Right atrium auricular region (tissue), 2 donors: ENCODE measurements at regions not wholly inside any gene's neighbourhood (a gene's known extent, or its start where the extent isn't known, plus 50 kb on each side); places are given as distances from the start of the nearest gene placed in this dataset.

ENCODE experiments used
- DNase-seq: peaks from one replicate; pipeline ENCODE4 v3.0.0-alpha.2; 2019; ENCODE audit warnings: low spot score
- H3K27ac ChIP-seq, 2 donors: fragments of 200-600 bp; sonication (generic); 1 replicate in 1 of 2; 2 replicates in 1 of 2; pipeline ENCODE4 v1.5.1; 2016 to 2019
- H3K27me3 ChIP-seq, 2 donors: fragments of 200-600 bp; sonication (generic); one replicate each; pipeline versions ENCODE4 v1.5.1 to v1.6.0; 2017 to 2019
- H3K36me3 ChIP-seq: fragments of 200-600 bp; sonication (generic); one replicate; pipeline ENCODE4 v1.5.1; 2016
- H3K4me1 ChIP-seq, 2 donors: fragments of 200-600 bp; sonication (generic); one replicate each; pipeline versions ENCODE4 v1.5.1 to v1.6.0; 2017 to 2019
- H3K4me3 ChIP-seq, 2 donors: fragments of 200-600 bp; sonication (generic); 1 replicate in 1 of 2; 2 replicates in 1 of 2; pipeline ENCODE4 v1.5.1; 2017 to 2019; ENCODE audit warnings: mild to moderate bottlenecking in 1 of 2, moderate library complexity in 1 of 2
- H3K9me3 ChIP-seq, 2 donors: fragments of 200-600 bp; sonication (generic); one replicate each; pipeline ENCODE4 v1.5.1; 2019
- CTCF ChIP-seq, 2 donors: fragments of 200-600 bp; sonication (generic); IDR thresholded peaks; one replicate each; pipeline ENCODE4 v1.5.1; 2019; ENCODE audit warnings: antibody characterized with exemption in 2 of 2

DNA sequence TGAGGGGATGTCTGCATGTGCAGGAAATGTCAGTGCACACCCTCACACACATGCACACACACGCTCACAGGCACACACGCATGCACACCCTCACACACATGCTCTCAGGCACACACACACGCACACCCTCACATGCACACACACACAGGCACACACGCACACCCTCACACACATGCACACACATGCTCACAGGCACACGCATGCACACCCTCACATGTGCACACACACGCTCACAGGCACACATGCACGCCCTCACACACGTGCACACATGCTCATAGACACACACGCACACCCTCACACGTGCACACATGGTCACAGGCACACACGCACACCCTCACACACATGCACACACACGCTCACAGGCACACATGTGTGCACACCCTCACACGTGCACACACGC lies 77.6 kb upstream of the ZNF469 start:
- no peak overlapping the region for H3K4me3 ChIP-seq
- no peaks in the 10 kb centered on the region for H3K36me3 ChIP-seq
- no peaks in the 10 kb centered on the region for H3K27me3 ChIP-seq
- H3K27ac ChIP-seq: no peak overlapping the region
- no peak for DNase-seq
- TF ChIP-seq CTCF (IDR thresholded peaks at IDR 0.05): no peak
- H3K4me1 ChIP-seq: peaks cover 0 to 15% of the 10 kb centered on the region in 2 donors
- peaks cover 0 to 20% of the 10 kb centered on the region in 2 donors for H3K9me3 ChIP-seq

DNA sequence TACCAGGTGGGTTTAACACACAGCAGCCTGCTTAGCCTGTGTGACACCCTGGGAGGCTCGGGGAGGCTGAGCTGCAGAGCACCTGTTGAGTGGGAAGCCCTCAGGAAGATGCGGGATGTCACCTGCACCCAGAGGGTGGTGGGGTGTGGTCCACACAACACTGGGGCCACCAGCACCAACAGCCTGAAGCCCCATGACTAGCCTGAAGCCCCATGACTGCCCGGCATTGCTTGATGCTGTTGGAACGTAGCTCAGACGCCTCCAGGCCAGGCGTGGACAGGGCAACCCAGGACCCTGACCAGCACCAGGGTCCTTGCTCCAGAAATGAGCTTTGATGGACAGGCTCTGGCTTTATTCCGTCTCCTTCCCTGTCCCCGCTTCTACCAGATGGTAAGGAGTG lies 76.3 kb upstream of the ZNF469 start:
- Histone ChIP-seq H3K36me3 (no peaks in the 10 kb centered on the region), H3K4me1 (peaks cover 0 to 15% of the 10 kb centered on the region in 2 donors), H3K4me3 (no peak overlapping the region), H3K9me3 (peaks cover 0 to 20% of the 10 kb centered on the region in 2 donors), H3K27me3 (no peaks in the 10 kb centered on the region), H3K27ac (no peak overlapping the region)
- TF ChIP-seq CTCF (IDR thresholded peaks at IDR 0.05): no peak
- no peak for DNase-seq

- Histone ChIP-seq H3K9me3 (peaks cover 0 to 20% of the 10 kb centered on the region in 2 donors), H3K36me3 (no peaks in the 10 kb centered on the region), H3K4me1 (peaks cover 0 to 15% of the 10 kb centered on the region in 2 donors), H3K4me3 (no peak overlapping the region), H3K27ac (no peak overlapping the region), H3K27me3 (no peaks in the 10 kb centered on the region)
- no peak for DNase-seq
- TF ChIP-seq CTCF (IDR thresholded peaks at IDR 0.05): no peak
These were observed 75.8 kb upstream of the ZNF469 start for GRCh38 chr16:88306860-88307545.

DNA sequence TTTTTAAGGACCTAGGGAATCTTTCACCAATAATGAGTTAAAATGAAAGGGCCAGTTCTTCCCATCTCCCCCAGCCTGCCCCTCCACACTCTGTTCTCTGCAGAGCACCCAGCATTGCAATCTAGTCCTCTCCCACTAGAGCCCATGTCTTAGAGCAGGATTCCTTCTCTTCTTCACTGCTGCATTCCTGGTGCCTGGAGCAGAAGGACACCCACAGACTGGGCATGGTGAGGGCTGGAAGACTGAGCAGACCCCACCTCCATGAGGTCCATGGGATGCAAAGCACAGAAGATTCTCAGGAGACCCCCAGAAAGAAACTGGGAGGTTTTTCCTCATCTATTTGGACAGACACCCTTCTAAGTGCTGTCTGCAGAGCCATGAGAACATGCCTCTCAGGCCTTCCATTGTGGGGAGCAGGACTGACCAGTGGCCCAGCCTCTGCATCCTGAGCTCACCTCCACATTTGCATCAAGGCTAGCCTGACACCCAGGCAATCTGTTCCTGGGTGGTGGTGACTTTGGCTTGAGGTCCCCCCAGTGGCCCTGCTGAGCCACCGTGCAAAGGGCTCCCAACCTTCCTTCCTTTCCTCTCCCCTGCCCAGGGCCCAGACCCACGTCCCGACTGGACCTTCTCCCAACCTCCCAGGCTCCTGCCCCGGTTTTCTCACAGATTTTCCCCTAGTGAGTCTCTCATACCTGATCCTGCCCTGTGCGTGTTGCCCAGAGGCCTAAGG lies 74.2 kb upstream of the ZNF469 start:
- no peak overlapping the region for H3K4me3 ChIP-seq
- H3K27me3 ChIP-seq: no peaks in the 10 kb centered on the region
- no peaks in the 10 kb centered on the region for H3K36me3 ChIP-seq
- no peak for DNase-seq
- no peak for TF ChIP-seq CTCF (IDR thresholded peaks at IDR 0.05)
- no peak overlapping the region for H3K27ac ChIP-seq
- peaks cover 0 to 15% of the 10 kb centered on the region in 2 donors for H3K4me1 ChIP-seq
- H3K9me3 ChIP-seq: peaks cover 0 to 10% of the 10 kb centered on the region in 2 donors

GRCh38 chr16:88309174-88309907 lies 73.4 kb upstream of the ZNF469 start:
- peaks cover 0 to 10% of the 10 kb centered on the region in 2 donors for H3K9me3 ChIP-seq
- no peak for TF ChIP-seq CTCF (IDR thresholded peaks at IDR 0.05)
- H3K36me3 ChIP-seq: no peaks in the 10 kb centered on the region
- no peaks in the 10 kb centered on the region for H3K27me3 ChIP-seq
- peaks cover 0 to 7% of the 10 kb centered on the region in 2 donors for H3K4me1 ChIP-seq
- DNase-seq: no peak
- H3K27ac ChIP-seq: no peak overlapping the region
- H3K4me3 ChIP-seq: no peak overlapping the region
